H1 (cell line): ENCODE measurements at regions not wholly inside any gene's neighbourhood (a gene's known extent, or its start where the extent isn't known, plus 50 kb on each side); places are given as distances from the start of the nearest gene placed in this dataset.

Experiments
- CTCF ChIA-PET: fragments of 300-600 bp; sonication (Branson Sonifier 250); formaldehyde crosslinking; loops from one replicate; lab custom pipeline; 2021; ENCODE audit not compliant: partially characterized antibody; lab: Charles Lee
- POLR2A ChIA-PET: fragments of 300-600 bp; sonication (Branson Sonifier 250); formaldehyde crosslinking; loops from one replicate; lab custom pipeline; 2021; ENCODE audit warnings: inconsistent platforms; ENCODE audit not compliant: partially characterized antibody; lab: Charles Lee
- DNase-seq, 2 experiments: peaks; one replicate each; pipeline versions ENCODE4 v3.0.0 to v3.0.0-alpha.2; 2010 to 2022; ENCODE audit warnings: low spot score in 2 of 2, low read depth in 1 of 2, mixed read lengths in 1 of 2
- FAIRE-seq: peaks from 2 replicates; lab custom pipeline; 2011; peaks lifted over from hg19 to GRCh38; lab: Jason Lieb, UNC
- H2AFZ ChIP-seq: 2 replicates; pipeline ENCODE4 v1.8.1; 2012; ENCODE audit warnings: low read length, inconsistent platforms
- H2AK5ac ChIP-seq: 2 replicates; pipeline ENCODE4 v1.6.1; 2013; ENCODE audit warnings: low read depth, low read length
- H2BK120ac ChIP-seq: replicated peaks from 2 replicates; pipeline ENCODE3; 2013; ENCODE audit warnings: low read depth, low read length, inconsistent platforms
- H2BK12ac ChIP-seq: 2 replicates; pipeline ENCODE4 v1.6.1; 2013; ENCODE audit warnings: low read depth, low read length
- H2BK15ac ChIP-seq: 2 replicates; pipeline ENCODE4 v1.6.1; 2013; ENCODE audit warnings: low read length
- H2BK20ac ChIP-seq: 2 replicates; pipeline ENCODE4 v1.6.1; 2013; ENCODE audit warnings: low read length
- H2BK5ac ChIP-seq: 2 replicates; pipeline ENCODE4 v1.6.1; 2013; ENCODE audit warnings: low read depth, low read length
- H3K14ac ChIP-seq: 2 replicates; pipeline ENCODE4 v1.6.1; 2013; ENCODE audit warnings: inconsistent platforms; ENCODE audit not compliant: insufficient read length
- H3K18ac ChIP-seq: 2 replicates; pipeline ENCODE4 v1.6.1; 2013; ENCODE audit warnings: low read length; ENCODE audit errors: extremely low read depth
- H3K23ac ChIP-seq: 2 replicates; pipeline ENCODE4 v1.6.1; 2013; ENCODE audit warnings: inconsistent platforms; ENCODE audit not compliant: insufficient read length
- H3K23me2 ChIP-seq: 2 replicates; pipeline ENCODE4 v1.6.1; 2013; ENCODE audit warnings: low read depth, low read length
- H3K27ac ChIP-seq: 2 replicates; pipeline ENCODE4 v1.6.1; 2011; ENCODE audit warnings: low read depth, low read length, inconsistent platforms
- H3K27me3 ChIP-seq, 4 experiments: replicated peaks in 1 of 4; 1 replicate in 1 of 4; 2 replicates in 3 of 4; pipeline versions ENCODE4 v1.6.1 to v1.8.1; 2011 to 2013; ENCODE audit warnings: low read length in 3 of 4, mild to moderate bottlenecking in 3 of 4, inconsistent platforms in 2 of 4, mixed read lengths in 2 of 4, moderate library complexity in 1 of 4; ENCODE audit not compliant: control insufficient read depth in 3 of 4, insufficient read depth in 3 of 4; ENCODE audit errors: extremely low read depth in 1 of 4
- H3K36me3 ChIP-seq, 4 experiments: 2 replicates each; pipeline versions ENCODE4 v1.6.1 to v1.8.1; 2011 to 2013; ENCODE audit warnings: mild to moderate bottlenecking in 4 of 4, low read length in 3 of 4, moderate library complexity in 2 of 4, control low read depth in 1 of 4, inconsistent platforms in 1 of 4; ENCODE audit not compliant: insufficient read depth in 4 of 4, control insufficient read depth in 2 of 4
- H3K4ac ChIP-seq: replicated peaks from 2 replicates; pipeline ENCODE3; 2013; ENCODE audit warnings: low read length, low read depth, mixed read lengths, inconsistent platforms; ENCODE audit not compliant: insufficient read length
- H3K4me1 ChIP-seq, 4 experiments: replicated peaks in 1 of 4; 1 replicate in 1 of 4; 2 replicates in 3 of 4; pipeline versions ENCODE4 v1.6.1 to v1.8.1; 2011 to 2013; ENCODE audit warnings: low read length in 3 of 4, inconsistent platforms in 2 of 4, mixed read lengths in 1 of 4; ENCODE audit not compliant: insufficient read depth in 4 of 4, control insufficient read depth in 3 of 4
- H3K4me2 ChIP-seq, 2 experiments: 2 replicates each; pipeline versions ENCODE4 v1.6.1 to v1.8.1; 2011 to 2013; ENCODE audit warnings: low read depth in 2 of 2, low read length in 2 of 2, control low read depth in 1 of 2, inconsistent platforms in 1 of 2, mild to moderate bottlenecking in 1 of 2; ENCODE audit not compliant: insufficient read depth in 1 of 2
- H3K4me3 ChIP-seq, 4 experiments: fragments of 200-600, 300-600 bp in 1 of 4; sonication (generic), shearing (Covaris generic), sonication (Bioruptor Twin) in 1 of 4; 2 replicates each; pipeline versions ENCODE4 v1.5.1 to v1.8.1; 2011 to 2016; ENCODE audit warnings: low read length in 4 of 4, low read depth in 3 of 4, control low read depth in 2 of 4, inconsistent platforms in 2 of 4, mild to moderate bottlenecking in 2 of 4, mixed read lengths in 1 of 4, moderate library complexity in 1 of 4; ENCODE audit not compliant: insufficient read depth in 2 of 4; ENCODE audit errors: extremely low read depth in 1 of 4
- H3K56ac ChIP-seq: replicated peaks from 2 replicates; pipeline ENCODE3; 2013; ENCODE audit warnings: low read depth, mild to moderate bottlenecking, mixed read lengths, low read length, inconsistent platforms; ENCODE audit not compliant: insufficient read length
- H3K79me1 ChIP-seq: 2 replicates; pipeline ENCODE4 v1.6.1; 2013; ENCODE audit warnings: low read depth, low read length, control low read depth
- H3K79me2 ChIP-seq, 2 experiments: 2 replicates each; pipeline versions ENCODE4 v1.6.1 to v1.8.1; 2012 to 2013; ENCODE audit warnings: low read length in 2 of 2, mild to moderate bottlenecking in 2 of 2, inconsistent platforms in 1 of 2; ENCODE audit not compliant: insufficient read depth in 2 of 2, control insufficient read depth in 1 of 2
- H3K9ac ChIP-seq, 4 experiments: replicated peaks in 1 of 4; 1 replicate in 1 of 4; 2 replicates in 3 of 4; pipeline versions ENCODE4 v1.6.1 to v1.8.1; 2011 to 2013; ENCODE audit warnings: low read depth in 3 of 4, low read length in 3 of 4, control low read depth in 2 of 4, mild to moderate bottlenecking in 2 of 4, moderate library complexity in 2 of 4, inconsistent platforms in 1 of 4; ENCODE audit errors: extremely low read depth in 1 of 4
- H3K9me3 ChIP-seq, 2 experiments: 2 replicates each; pipeline versions ENCODE4 v1.6.1 to v1.8.1; 2012 to 2013; ENCODE audit warnings: mild to moderate bottlenecking in 2 of 2, moderate library complexity in 2 of 2, control low read depth in 1 of 2, inconsistent platforms in 1 of 2, low read depth in 1 of 2, low read length in 1 of 2, mixed read lengths in 1 of 2; ENCODE audit not compliant: insufficient read depth in 2 of 2
- H4K20me1 ChIP-seq, 2 experiments: replicated peaks in 1 of 2; 2 replicates each; pipeline versions ENCODE3 to v1.8.1; 2011 to 2013; ENCODE audit warnings: inconsistent platforms in 2 of 2, low read length in 2 of 2, mild to moderate bottlenecking in 1 of 2; ENCODE audit not compliant: insufficient read depth in 2 of 2, control insufficient read depth in 1 of 2
- H4K5ac ChIP-seq: 2 replicates; pipeline ENCODE4 v1.6.1; 2013; ENCODE audit warnings: low read length, low read depth, mixed read lengths, inconsistent platforms; ENCODE audit not compliant: insufficient read length
- H4K8ac ChIP-seq: 2 replicates; pipeline ENCODE4 v1.8.0; 2013; ENCODE audit warnings: mild to moderate bottlenecking, moderate library complexity, low read length, inconsistent platforms; ENCODE audit not compliant: insufficient read depth; ENCODE audit errors: extremely low read depth
- H4K91ac ChIP-seq: replicated peaks from 2 replicates; pipeline ENCODE3; 2013; ENCODE audit warnings: low read length, mixed read lengths, inconsistent platforms; ENCODE audit not compliant: insufficient read length
- CHD7 ChIP-seq: fragments of 300-600 bp; sonication (generic); IDR thresholded peaks from 2 replicates; pipeline ENCODE4 v1.7.1; 2012; ENCODE audit warnings: low read length, moderate library complexity, mild to moderate bottlenecking, inconsistent platforms; ENCODE audit not compliant: insufficient replicate concordance
- WGBS, 2 experiments: shearing (Covaris generic) in 1 of 2; methylation state at CpG; one replicate each; pipeline versions ENCODE4 v1.1.6 to v1.1.7; 2013 to 2015; ENCODE audit warnings: low lambda C conversion rate in 2 of 2, mixed read lengths in 2 of 2, inconsistent platforms in 1 of 2, low coverage in 1 of 2, missing lambda C conversion rate in 1 of 2; ENCODE audit not compliant: insufficient replicate concordance in 2 of 2, insufficient coverage in 1 of 2, insufficient read length in 1 of 2; ENCODE audit errors: extremely low coverage in 1 of 2, missing lambda C conversion rate in 1 of 2; 5-methylcytosine and 5-hydroxymethylcytosine counted together

DNA sequence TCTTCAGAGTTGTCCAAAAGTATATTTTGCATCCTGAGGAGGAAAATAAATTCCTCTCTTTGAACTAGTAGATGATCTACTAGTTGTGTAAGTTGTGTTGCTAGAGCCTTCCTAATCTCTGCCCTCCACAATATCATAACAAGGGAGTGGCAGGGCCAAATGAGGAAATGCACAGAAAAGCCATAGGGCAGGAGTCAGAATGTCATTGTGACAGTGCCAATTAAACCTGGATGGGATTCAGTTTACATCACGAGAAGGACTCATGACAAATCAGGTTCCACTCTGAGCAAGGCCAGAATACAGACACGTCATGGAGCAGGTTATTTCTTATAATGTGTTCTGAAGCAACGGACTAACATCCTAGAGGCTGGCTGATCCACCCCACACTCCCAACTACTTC lies 483.2 kb downstream of the CNTN6 start:
- Histone ChIP-seq H3K4me1 (no peaks in the 10 kb centered on the region), H2BK15ac (no peak overlapping the region), H3K23ac (no peak overlapping the region), H2BK20ac (no peak overlapping the region), H3K14ac (no peak overlapping the region), H4K5ac (no peak overlapping the region), H3K79me1 (no peaks in the 10 kb centered on the region), H2BK5ac (no peak overlapping the region), H3K9ac (no peak overlapping the region), H2BK120ac (no peak overlapping the region), H3K56ac (no peak overlapping the region), H3K4me2 (no peak overlapping the region), H2BK12ac (no peak overlapping the region), H4K20me1 (no peaks in the 10 kb centered on the region), H3K79me2 (no peaks in the 10 kb centered on the region), H3K18ac (no peak overlapping the region), H4K91ac (no peak overlapping the region), H3K9me3 (no peaks in the 10 kb centered on the region), H3K36me3 (no peaks in the 10 kb centered on the region), H3K23me2 (no peaks in the 10 kb centered on the region), H3K4me3 (no peak overlapping the region), H3K27me3 (no peaks in the 10 kb centered on the region), H4K8ac (no peak overlapping the region), H2AFZ (0 out of 2 replicates have a peak overlapping the region, but pooled peaks have one; percentile 50), H3K4ac (no peak overlapping the region), H2AK5ac (no peak overlapping the region), H3K27ac (no peak overlapping the region)
- 87% methylated on average over 3 of the region's 3 CpGs; no CpG with 5 or more reads in 1 of the 2 experiments for WGBS, 2 experiments
- ChIA-PET POLR2A (no interaction called here), CTCF (interaction anchor here (1.6 kb wide), 1 partner anchor 14 kb away, joined by 4 read pairs; no protein-coding TSS in a partner anchor)
- FAIRE-seq, result no peak
- no peak for DNase-seq
- TF ChIP-seq CHD7, result no peak
